Mesenchymal stem cell (in vitro differentiated cells and primary cell): ENCODE measurements at regions not wholly inside any gene's neighbourhood (a gene's known extent, or its start where the extent isn't known, plus 50 kb on each side); places are given as distances from the start of the nearest gene placed in this dataset.

ENCODE experiments used
- DNase-seq: peaks from one replicate; pipeline ENCODE4 v3.0.0-alpha.2; 2013
- H2AFZ ChIP-seq: one replicate; pipeline ENCODE4 v1.6.1; 2013; ENCODE audit warnings: low read depth, mild to moderate bottlenecking, control low read depth, inconsistent platforms, low read length, moderate library complexity
- H2AK5ac ChIP-seq: 2 replicates; pipeline ENCODE4 v1.6.1; 2013; ENCODE audit warnings: low read length, moderate library complexity, mild to moderate bottlenecking, inconsistent platforms; ENCODE audit not compliant: severe bottlenecking
- H2BK120ac ChIP-seq: one replicate; pipeline ENCODE4 v1.6.1; 2013; ENCODE audit warnings: low read depth, mild to moderate bottlenecking, inconsistent platforms, low read length, moderate library complexity
- H2BK12ac ChIP-seq, 2 experiments: one replicate each; pipeline ENCODE4 v1.6.1; 2013; ENCODE audit warnings: inconsistent platforms in 2 of 2, low read length in 2 of 2, mild to moderate bottlenecking in 2 of 2, moderate library complexity in 2 of 2, control low read depth in 1 of 2
- H2BK15ac ChIP-seq: one replicate; pipeline ENCODE4 v1.6.1; 2013; ENCODE audit warnings: mild to moderate bottlenecking, low read depth, inconsistent platforms; ENCODE audit not compliant: poor library complexity, severe bottlenecking
- H2BK5ac ChIP-seq: 2 replicates; pipeline ENCODE4 v1.6.1; 2013; ENCODE audit warnings: low read depth, mild to moderate bottlenecking, low read length, control low read depth, inconsistent platforms; ENCODE audit not compliant: poor library complexity, severe bottlenecking
- H3K14ac ChIP-seq, 2 experiments: one replicate each; pipeline ENCODE4 v1.6.1; 2013; ENCODE audit warnings: inconsistent platforms in 2 of 2, low read length in 2 of 2, control low read depth in 1 of 2, mild to moderate bottlenecking in 1 of 2, moderate library complexity in 1 of 2
- H3K18ac ChIP-seq, 2 experiments: one replicate each; pipeline ENCODE4 v1.6.1; 2013; ENCODE audit warnings: inconsistent platforms in 2 of 2, low read length in 2 of 2, control low read depth in 1 of 2, low read depth in 1 of 2, mild to moderate bottlenecking in 1 of 2
- H3K23ac ChIP-seq, 2 experiments: one replicate each; pipeline ENCODE4 v1.6.1; 2013; ENCODE audit warnings: inconsistent platforms in 2 of 2, low read length in 2 of 2, mild to moderate bottlenecking in 2 of 2, moderate library complexity in 2 of 2, control low read depth in 1 of 2
- H3K27ac ChIP-seq: 2 replicates; pipeline ENCODE4 v1.5.1; 2013; ENCODE audit warnings: mild to moderate bottlenecking, moderate library complexity, low read length, control low read depth, inconsistent platforms; ENCODE audit not compliant: poor library complexity, severe bottlenecking
- H3K27me3 ChIP-seq, 2 experiments: 2 replicates each; pipeline versions ENCODE4 v1.6.1 to v1.7.0; 2013; ENCODE audit warnings: low read length in 2 of 2, mild to moderate bottlenecking in 2 of 2, moderate library complexity in 2 of 2, control low read depth in 1 of 2, inconsistent platforms in 1 of 2; ENCODE audit not compliant: control insufficient read depth in 1 of 2, insufficient read depth in 1 of 2
- H3K36me3 ChIP-seq, 2 experiments: 2 replicates each; pipeline versions ENCODE4 v1.6.1 to v1.7.0; 2013; ENCODE audit warnings: low read length in 2 of 2, control low read depth in 1 of 2, inconsistent platforms in 1 of 2, low read depth in 1 of 2, mild to moderate bottlenecking in 1 of 2; ENCODE audit not compliant: insufficient read depth in 2 of 2, control insufficient read depth in 1 of 2
- H3K4ac ChIP-seq, 2 experiments: one replicate each; pipeline ENCODE4 v1.6.1; 2013; ENCODE audit warnings: inconsistent platforms in 2 of 2, low read length in 2 of 2, mild to moderate bottlenecking in 2 of 2, moderate library complexity in 2 of 2, control low read depth in 1 of 2, low read depth in 1 of 2
- H3K4me1 ChIP-seq: 2 replicates; pipeline ENCODE4 v1.6.1; 2013; ENCODE audit warnings: low read depth, low read length, control low read depth; ENCODE audit not compliant: control insufficient read depth, insufficient read depth
- H3K4me2 ChIP-seq: 2 replicates; pipeline ENCODE4 v1.6.1; 2013; ENCODE audit warnings: low read length, mild to moderate bottlenecking, inconsistent platforms; ENCODE audit not compliant: poor library complexity, severe bottlenecking
- H3K4me3 ChIP-seq, 2 experiments: 2 replicates each; pipeline versions ENCODE4 v1.5.1 to v1.7.0; 2013; ENCODE audit warnings: low read length in 2 of 2, mild to moderate bottlenecking in 2 of 2, control low read depth in 1 of 2, low read depth in 1 of 2; ENCODE audit not compliant: insufficient read depth in 1 of 2
- H3K79me1 ChIP-seq: replicated peaks from 2 replicates; pipeline ENCODE4 v1.6.1; 2013; ENCODE audit warnings: mild to moderate bottlenecking, control low read depth, low read length, inconsistent platforms; ENCODE audit not compliant: poor library complexity, severe bottlenecking
- H3K9ac ChIP-seq: 2 replicates; pipeline ENCODE4 v1.7.0; 2013; ENCODE audit warnings: mild to moderate bottlenecking, low read length, moderate library complexity
- H3K9me3 ChIP-seq: 2 replicates; pipeline ENCODE4 v1.7.0; 2013; ENCODE audit warnings: mild to moderate bottlenecking, low read length; ENCODE audit not compliant: control insufficient read depth
- H4K8ac ChIP-seq: one replicate; pipeline ENCODE4 v1.6.1; 2013; ENCODE audit warnings: inconsistent platforms, mild to moderate bottlenecking, low read length, moderate library complexity
- H4K91ac ChIP-seq: one replicate; pipeline ENCODE4 v1.6.1; 2013; ENCODE audit warnings: mild to moderate bottlenecking, low read length, inconsistent platforms
- WGBS: methylation state at CpG from one replicate; pipeline ENCODE4 v1.1.7; 2013; ENCODE audit warnings: mixed read lengths; 5-methylcytosine and 5-hydroxymethylcytosine counted together

GRCh38 chr1:37133276-37134145, 99.2 kb upstream of the GRIK3 start:
- Histone ChIP-seq H3K27ac (no peak overlapping the region), H3K14ac (no peak overlapping the region), H2AFZ (no peak overlapping the region), H3K23ac (no peak overlapping the region), H3K4me2 (no peak overlapping the region), H3K18ac (no peak overlapping the region), H3K9me3 (no peaks in the 10 kb centered on the region), H3K36me3 (no peaks in the 10 kb centered on the region), H2BK12ac (no peak overlapping the region), H3K4ac (no peak overlapping the region), H3K4me3 (no peak overlapping the region), H4K8ac (no peak overlapping the region), H3K27me3 (no peaks in the 10 kb centered on the region), H3K79me1 (no peaks in the 10 kb centered on the region), H2BK5ac (no peak overlapping the region), H3K4me1 (no peaks in the 10 kb centered on the region), H3K9ac (no peak overlapping the region), H2BK15ac (no peak overlapping the region), H4K91ac (no peak overlapping the region), H2AK5ac (no peak overlapping the region), H2BK120ac (no peak overlapping the region)
- WGBS, result 69% methylated on average over 15 of the region's 19 CpGs
- DNase-seq, result no peak

GRCh38 chr1:37134599-37134998, 100.3 kb upstream of the GRIK3 start:
- Histone ChIP-seq H3K23ac (no peak overlapping the region), H3K14ac (no peak overlapping the region), H3K27me3 (no peaks in the 10 kb centered on the region), H3K36me3 (no peaks in the 10 kb centered on the region), H3K4me2 (no peak overlapping the region), H3K9ac (no peak overlapping the region), H3K18ac (no peak overlapping the region), H3K4ac (no peak overlapping the region), H3K27ac (no peak overlapping the region), H2BK120ac (no peak overlapping the region), H3K4me1 (no peaks in the 10 kb centered on the region), H3K79me1 (no peaks in the 10 kb centered on the region), H2AK5ac (no peak overlapping the region), H2BK5ac (no peak overlapping the region), H4K91ac (no peak overlapping the region), H4K8ac (no peak overlapping the region), H2BK12ac (no peak overlapping the region), H3K4me3 (no peak overlapping the region), H2AFZ (no peak overlapping the region), H3K9me3 (no peaks in the 10 kb centered on the region), H2BK15ac (no peak overlapping the region)
- no peak for DNase-seq
- WGBS, result 75% methylated on average over 4 of the region's 4 CpGs

- H2BK120ac ChIP-seq, result no peak overlapping the region
- no peak overlapping the region for H3K9ac ChIP-seq
- no peaks in the 10 kb centered on the region for H3K79me1 ChIP-seq
- no peak overlapping the region for H4K91ac ChIP-seq
- H3K18ac ChIP-seq, result no peak overlapping the region
- H3K4ac ChIP-seq, result no peak overlapping the region
- H2AFZ ChIP-seq, result no peak overlapping the region
- H2BK15ac ChIP-seq, result no peak overlapping the region
- no peak overlapping the region for H3K27ac ChIP-seq
- no peak overlapping the region for H2BK12ac ChIP-seq
- H3K23ac ChIP-seq, result no peak overlapping the region
- no peak overlapping the region for H3K14ac ChIP-seq
- H3K36me3 ChIP-seq, result no peaks in the 10 kb centered on the region
- H2BK5ac ChIP-seq, result no peak overlapping the region
- no peaks in the 10 kb centered on the region for H3K27me3 ChIP-seq
- no peak overlapping the region for H3K4me2 ChIP-seq
- H3K9me3 ChIP-seq, result no peaks in the 10 kb centered on the region
- 84% methylated on average over 8 of the region's 8 CpGs for WGBS
- no peak overlapping the region for H4K8ac ChIP-seq
- no peak overlapping the region for H2AK5ac ChIP-seq
- no peaks in the 10 kb centered on the region for H3K4me1 ChIP-seq
- no peak for DNase-seq
- no peak overlapping the region for H3K4me3 ChIP-seq
Observed at GRCh38 chr1:37135032-37135431, 100.7 kb upstream of the GRIK3 start.

- Histone ChIP-seq H3K4ac (no peak overlapping the region), H3K36me3 (no peaks in the 10 kb centered on the region), H2BK120ac (no peak overlapping the region), H3K4me1 (no peaks in the 10 kb centered on the region), H2AK5ac (no peak overlapping the region), H4K8ac (no peak overlapping the region), H2AFZ (no peak overlapping the region), H3K27me3 (no peaks in the 10 kb centered on the region), H3K79me1 (no peaks in the 10 kb centered on the region), H3K4me2 (no peak overlapping the region), H3K14ac (no peak overlapping the region), H2BK5ac (no peak overlapping the region), H3K27ac (no peak overlapping the region), H3K9ac (no peak overlapping the region), H3K23ac (no peak overlapping the region), H4K91ac (no peak overlapping the region), H3K4me3 (no peak overlapping the region), H2BK12ac (no peak overlapping the region), H2BK15ac (no peak overlapping the region), H3K18ac (no peak overlapping the region), H3K9me3 (no peaks in the 10 kb centered on the region)
- DNase-seq, result no peak
- WGBS, result 42% methylated on average over 4 of the region's 7 CpGs
Observed at GRCh38 chr1:37137014-37137413, 102.7 kb upstream of the GRIK3 start.
